KBM-7 (cell line): ENCODE measurements at regions not wholly inside any gene's neighbourhood (a gene's known extent, or its start where the extent isn't known, plus 50 kb on each side); places are given as distances from the start of the nearest gene placed in this dataset.
"Not testable (repeated sequence)": the region's sequence is repeated elsewhere in the genome, so short reads cannot be mapped to it uniquely, and the experiment has no call there.

Experiments used
- DNase-seq: peaks from one replicate; pipeline ENCODE4 v3.0.0-alpha.2; 2015
- in situ Hi-C: fragments of 300-500 bp; cut with MboI; formaldehyde crosslinking; loops from 2 replicates; pipeline ENCODE4 v1.14.3; 2020; ENCODE audit warnings: low sequenced_read_pairs, low pct_unique_long_range_greater_than_20kb, mixed read lengths

GRCh38 chr17:13659051-13659450, 57.3 kb upstream of the HS3ST3A1 start:
- DNase-seq, in situ Hi-C loops: not testable (repeated sequence)

GRCh38 chr17:13665872-13666635, 64.3 kb upstream of the HS3ST3A1 start:
- in situ Hi-C loops, result no loop called here
- DNase-seq, result no peak

DNA sequence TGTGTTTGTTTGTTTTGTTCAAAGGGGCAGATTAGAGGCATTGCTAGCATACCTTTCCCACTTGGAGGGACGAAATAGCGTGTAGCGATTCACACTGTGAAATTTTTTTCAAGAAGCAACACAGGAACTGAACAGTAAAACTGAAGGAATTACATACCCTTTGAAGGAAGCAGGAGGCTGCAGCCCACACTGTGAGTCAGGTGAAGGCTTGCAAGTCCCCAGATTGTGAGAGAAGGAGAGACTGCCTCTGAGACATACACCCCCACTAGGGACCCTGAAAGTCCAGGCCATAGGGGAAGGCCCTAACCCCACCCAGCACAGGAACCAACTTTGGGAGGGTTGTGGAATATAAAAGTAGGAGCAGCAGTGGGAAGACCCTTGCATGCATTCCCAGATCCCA, 69.6 kb upstream of the HS3ST3A1 start:
- DNase-seq, result no peak
- in situ Hi-C loops, result no loop called here

DNA sequence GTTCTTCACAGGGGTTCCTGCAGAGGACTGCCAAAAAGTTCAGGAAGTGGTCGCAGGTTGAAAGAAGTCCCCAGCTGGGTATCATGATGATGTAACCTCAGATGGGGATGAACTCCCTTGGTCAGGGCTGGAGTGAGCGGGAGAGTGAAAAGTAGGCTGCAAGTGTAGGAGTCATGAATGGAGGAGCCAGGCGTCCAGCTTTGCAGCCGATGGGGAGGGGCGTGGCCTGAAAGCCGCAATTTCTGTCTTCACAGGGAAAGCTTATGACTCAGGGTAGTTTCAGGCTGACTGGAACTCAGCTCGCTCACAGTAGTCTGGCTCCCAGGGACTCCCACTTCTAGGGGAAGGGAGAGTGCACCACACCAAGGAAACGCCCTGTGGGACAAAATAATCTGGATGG, 70.0 kb upstream of the HS3ST3A1 start:
- no peak for DNase-seq
- in situ Hi-C loops, result no loop called here

DNA sequence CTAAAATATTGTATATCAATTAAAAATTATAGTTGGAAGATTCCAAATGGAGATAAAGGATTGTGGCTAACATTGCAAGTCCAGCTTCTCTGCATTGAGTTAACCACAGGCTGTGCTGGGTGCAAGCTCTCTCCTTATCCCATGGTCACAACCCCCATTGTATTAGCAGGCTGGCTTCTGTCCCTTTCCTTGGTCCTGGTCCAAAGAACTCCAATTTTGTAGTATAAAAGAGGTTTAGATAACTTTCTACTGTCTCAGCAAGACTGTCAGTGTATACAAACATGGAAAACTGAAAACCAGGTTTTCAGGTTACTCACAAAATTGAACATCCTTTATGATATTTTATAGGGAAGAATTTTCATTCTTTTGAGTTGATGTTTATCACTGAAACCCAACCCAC, 76.6 kb upstream of the HS3ST3A1 start:
- in situ Hi-C loops, result no loop called here
- no peak for DNase-seq

DNA sequence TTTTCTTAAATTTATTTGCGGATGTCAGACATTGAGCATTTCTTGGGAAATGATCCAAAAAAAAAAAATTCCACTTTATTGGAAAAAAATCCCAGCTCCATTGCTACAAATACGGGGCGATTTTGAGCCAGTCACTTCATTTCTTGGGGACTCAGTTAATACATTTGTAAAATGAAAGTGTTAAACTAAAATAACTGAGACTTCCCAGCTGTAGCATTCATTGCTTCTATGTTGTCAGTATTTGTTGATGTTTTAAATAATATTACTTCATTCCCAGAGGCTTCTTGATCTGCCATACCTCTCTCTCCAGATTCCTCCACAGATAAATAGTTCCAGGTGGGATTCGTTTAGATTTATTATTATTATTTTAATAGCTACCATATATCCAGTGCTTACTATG, 77.1 kb upstream of the HS3ST3A1 start:
- in situ Hi-C loops, result no loop called here

DNA sequence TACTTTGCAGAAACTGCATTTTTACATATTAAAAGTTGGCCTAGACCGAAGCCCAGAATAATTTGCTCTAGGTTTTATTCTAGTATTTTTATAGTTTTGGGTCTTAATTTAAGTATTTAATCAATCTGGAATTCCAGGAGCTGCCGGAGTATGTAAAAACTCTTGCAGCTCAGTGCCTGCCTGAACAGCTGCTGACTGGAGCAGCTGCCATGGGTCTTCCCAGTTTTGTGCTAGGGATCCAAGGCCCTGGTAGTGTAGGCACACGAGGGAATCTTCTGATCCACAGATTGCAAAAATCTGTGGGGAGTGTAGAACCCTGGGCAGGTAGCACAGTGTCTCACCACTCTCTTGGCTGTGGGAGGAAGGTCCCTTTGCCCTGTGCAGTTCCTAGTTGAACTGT, 87.0 kb upstream of the HS3ST3A1 start:
- no peak for DNase-seq
- in situ Hi-C loops, result no loop called here

More for the DNA sequence above, 77.1 kb upstream of the HS3ST3A1 start:
- no peak for DNase-seq

- DNase-seq, result no peak
- in situ Hi-C loops, result no loop called here
These were observed 89.1 kb upstream of the HS3ST3A1 start for GRCh38 chr17:13690806-13691205.

DNA sequence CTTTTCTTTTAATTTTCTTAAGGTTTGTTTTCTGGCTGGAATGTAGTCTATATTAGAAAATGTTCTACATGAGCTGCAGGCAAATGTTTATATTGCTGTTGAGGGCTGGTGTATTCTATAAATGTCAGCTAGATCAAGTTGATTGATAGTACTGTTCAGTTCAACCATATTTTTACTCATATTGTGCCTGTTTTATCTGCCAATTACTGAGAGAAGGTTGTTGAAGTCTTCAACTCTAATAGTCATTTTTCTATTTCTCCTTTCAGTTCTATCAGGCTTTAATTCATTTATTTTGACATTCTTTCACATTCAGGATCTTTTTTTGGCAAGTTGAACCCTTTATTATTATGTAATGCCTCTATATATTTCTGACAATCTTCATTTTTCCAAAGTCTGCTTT, 93.2 kb upstream of the HS3ST3A1 start:
- in situ Hi-C loops, result no loop called here
- DNase-seq, result no peak

DNA sequence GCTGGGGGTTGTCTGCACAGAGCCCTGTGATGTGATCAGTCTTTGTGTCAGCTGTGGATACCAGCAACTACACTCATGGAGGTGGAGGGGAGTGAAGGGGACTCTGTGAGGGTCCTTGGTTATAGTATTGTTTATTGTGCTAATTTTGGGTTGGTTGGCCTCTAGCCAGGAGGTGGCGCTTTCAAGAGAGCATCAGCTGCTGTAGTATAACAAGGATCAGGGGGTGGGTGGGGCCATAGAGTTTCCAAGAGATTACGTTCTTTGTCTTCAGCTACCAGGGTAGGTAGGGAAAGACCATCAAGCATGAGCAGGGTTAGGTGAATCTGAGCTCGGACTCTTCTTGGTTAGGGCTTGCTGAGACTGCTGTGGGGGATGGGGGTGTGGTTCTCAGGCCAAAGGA, 97.1 kb upstream of the HS3ST3A1 start:
- DNase-seq, result no peak
- in situ Hi-C loops, result no loop called here

DNA sequence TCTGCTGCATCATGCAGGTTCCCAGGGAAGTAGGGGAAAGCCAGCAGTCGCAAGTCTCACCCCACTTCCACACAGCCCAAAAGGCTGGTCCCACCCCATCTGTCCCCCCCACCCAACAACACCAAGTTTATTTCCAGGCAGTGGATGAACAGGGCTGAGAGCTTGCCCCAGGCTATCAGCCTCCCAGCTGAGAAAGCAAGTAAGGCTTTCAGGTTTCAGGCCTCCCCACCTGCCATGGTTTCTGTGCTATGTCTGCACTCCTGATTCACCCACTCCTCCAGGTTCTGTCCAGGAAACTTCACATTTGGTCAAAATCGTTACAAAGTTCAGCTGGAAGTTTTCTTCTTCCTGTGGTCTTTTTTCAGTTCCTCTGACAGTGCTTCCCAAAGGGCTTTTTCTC, 97.5 kb upstream of the HS3ST3A1 start:
- in situ Hi-C loops, result no loop called here
- DNase-seq, result no peak

DNA sequence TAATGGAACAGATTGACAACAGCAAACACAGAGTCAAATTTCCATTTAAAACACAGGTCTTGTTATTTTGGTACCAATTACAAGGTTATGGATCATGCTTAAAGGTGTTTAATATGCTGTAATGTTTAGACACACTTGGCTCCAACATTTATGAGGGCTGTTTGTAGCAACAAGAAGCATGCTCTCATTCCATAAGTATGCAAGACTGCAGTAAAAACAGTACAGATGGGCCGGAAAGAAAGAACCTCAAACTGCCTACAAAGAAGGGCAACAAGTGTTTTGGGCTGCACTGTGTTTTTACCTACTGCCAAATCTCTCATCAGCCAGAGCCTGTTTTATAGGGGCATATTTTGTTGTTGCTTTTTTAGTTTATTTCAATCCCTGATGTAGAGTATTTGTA, 100.5 kb upstream of the HS3ST3A1 start:
- in situ Hi-C loops, result no loop called here

GRCh38 chr17:13704333-13704732, 102.6 kb upstream of the HS3ST3A1 start:
- in situ Hi-C loops, result no loop called here
- DNase-seq, result no peak

More for the DNA sequence above, 100.5 kb upstream of the HS3ST3A1 start:
- no peak for DNase-seq

GRCh38 chr17:13705221-13705620, 103.5 kb upstream of the HS3ST3A1 start:
- in situ Hi-C loops, result no loop called here
- peak; percentile 8 for DNase-seq

GRCh38 chr17:13721705-13722104, 120.0 kb upstream of the HS3ST3A1 start:
- in situ Hi-C loops, result no loop called here
- no peak for DNase-seq

DNA sequence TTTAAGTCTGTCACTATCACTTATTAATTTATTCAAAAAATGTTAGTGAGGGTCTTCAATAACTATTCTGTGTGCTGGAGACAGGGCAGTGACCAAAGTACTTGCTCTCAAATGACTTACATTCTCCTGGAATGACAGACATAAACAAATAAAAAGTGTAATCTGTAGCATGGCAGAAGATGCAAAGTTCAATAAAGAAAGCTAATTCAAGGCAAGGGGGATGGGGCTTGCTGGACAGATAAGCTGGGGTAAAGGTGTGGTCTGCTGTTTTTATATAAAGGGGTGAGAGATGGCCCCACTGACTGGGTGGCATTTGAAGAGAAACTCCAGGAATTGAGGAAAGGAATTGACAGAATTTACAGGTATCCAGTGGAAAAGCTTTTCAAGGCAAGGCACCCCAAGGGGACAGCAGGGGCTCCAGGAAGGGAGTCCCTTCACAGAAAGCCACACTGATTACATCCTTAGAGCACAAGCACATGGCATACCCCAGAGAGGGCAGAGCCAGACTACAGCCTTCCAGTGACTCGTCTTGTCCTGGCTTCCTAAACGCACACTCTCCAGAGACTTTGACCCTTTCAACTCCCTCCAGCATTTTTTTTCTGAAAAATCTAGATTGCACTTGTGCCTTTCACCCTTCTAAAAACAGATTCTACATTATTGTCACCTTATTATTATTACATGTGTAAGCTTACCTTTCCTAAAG, 123.7 kb upstream of the HS3ST3A1 start:
- in situ Hi-C loops, result no loop called here
- DNase-seq, result no peak

- in situ Hi-C loops, result no loop called here
- no peak for DNase-seq
These were observed 125.9 kb upstream of the HS3ST3A1 start for GRCh38 chr17:13727441-13728171.

DNA sequence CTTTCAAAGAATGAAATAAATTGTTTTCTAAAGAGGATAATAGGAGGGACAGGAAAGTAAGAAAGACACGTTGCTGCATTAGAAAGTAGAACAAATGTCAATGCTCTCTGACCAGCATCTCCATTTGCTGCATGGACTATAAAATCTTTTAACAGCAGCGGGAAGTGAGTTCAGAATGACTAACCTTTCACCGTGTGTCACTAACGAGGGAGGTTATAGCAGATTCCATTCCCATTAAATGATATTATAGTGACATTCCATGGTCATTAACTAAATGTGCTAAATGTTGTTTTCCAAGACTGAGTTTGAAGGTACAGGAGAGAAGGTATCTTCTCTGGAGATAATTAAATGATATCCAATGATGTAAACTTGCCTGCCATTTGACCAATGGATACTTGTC, 127.1 kb upstream of the HS3ST3A1 start:
- in situ Hi-C loops, result no loop called here
- no peak for DNase-seq

GRCh38 chr17:13729466-13730134, 127.9 kb upstream of the HS3ST3A1 start:
- in situ Hi-C loops, result no loop called here
- no peak for DNase-seq

- DNase-seq, result no peak
- in situ Hi-C loops, result no loop called here
These were observed 133.2 kb upstream of the HS3ST3A1 start for GRCh38 chr17:13734880-13735279.
